Fibroblast of lung (primary cell): ENCODE measurements at regions not wholly inside any gene's neighbourhood (a gene's known extent, or its start where the extent isn't known, plus 50 kb on each side); places are given as distances from the start of the nearest gene placed in this dataset.

ENCODE experiments used
- EZH2 ChIP-seq: IDR thresholded peaks from 2 replicates; pipeline ENCODE4 v1.5.1; 2012; ENCODE audit warnings: low read length, control low read depth, mild to moderate bottlenecking; ENCODE audit errors: missing control alignments
- TF ChIP-seq, protein P1 (sequence below), 2 donors: IDR thresholded peaks in 1 of 2; conservative IDR thresholded peaks in 1 of 2; 1 replicate in 1 of 2; 2 replicates in 1 of 2; pipeline ENCODE4 v1.5.1; 2011 to 2012; ENCODE audit warnings: low read length in 2 of 2, control low read depth in 1 of 2, inconsistent platforms in 1 of 2, low read depth in 1 of 2, mild to moderate bottlenecking in 1 of 2

DNA sequence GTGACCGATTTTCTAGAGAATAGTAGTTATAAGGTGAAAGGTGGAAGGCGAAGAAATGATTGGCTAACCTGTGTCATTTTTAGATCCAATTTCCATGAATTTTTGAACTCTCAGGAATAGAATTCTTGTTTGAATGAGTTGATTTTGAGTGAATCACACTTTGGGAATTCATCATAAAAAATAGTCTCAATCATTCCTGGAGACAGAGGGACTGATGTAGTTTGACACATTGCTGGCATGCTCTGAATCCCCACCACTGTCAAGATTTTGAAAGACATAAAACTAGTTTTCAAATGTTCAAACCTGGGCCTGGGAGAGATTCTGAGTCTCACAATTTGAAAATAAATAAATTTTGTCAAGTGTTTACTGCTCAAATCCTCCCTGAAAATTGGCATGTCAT, 861.4 kb upstream of the RAG2 start:
- TF ChIP-seq, protein P1, sequence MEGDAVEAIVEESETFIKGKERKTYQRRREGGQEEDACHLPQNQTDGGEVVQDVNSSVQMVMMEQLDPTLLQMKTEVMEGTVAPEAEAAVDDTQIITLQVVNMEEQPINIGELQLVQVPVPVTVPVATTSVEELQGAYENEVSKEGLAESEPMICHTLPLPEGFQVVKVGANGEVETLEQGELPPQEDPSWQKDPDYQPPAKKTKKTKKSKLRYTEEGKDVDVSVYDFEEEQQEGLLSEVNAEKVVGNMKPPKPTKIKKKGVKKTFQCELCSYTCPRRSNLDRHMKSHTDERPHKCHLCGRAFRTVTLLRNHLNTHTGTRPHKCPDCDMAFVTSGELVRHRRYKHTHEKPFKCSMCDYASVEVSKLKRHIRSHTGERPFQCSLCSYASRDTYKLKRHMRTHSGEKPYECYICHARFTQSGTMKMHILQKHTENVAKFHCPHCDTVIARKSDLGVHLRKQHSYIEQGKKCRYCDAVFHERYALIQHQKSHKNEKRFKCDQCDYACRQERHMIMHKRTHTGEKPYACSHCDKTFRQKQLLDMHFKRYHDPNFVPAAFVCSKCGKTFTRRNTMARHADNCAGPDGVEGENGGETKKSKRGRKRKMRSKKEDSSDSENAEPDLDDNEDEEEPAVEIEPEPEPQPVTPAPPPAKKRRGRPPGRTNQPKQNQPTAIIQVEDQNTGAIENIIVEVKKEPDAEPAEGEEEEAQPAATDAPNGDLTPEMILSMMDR (conservative IDR thresholded peaks at IDR 0.05 in 1 of 2, IDR thresholded peaks at IDR 0.05 in 1 of 2; ENCODE audit: low read depth in 1 of 2, low read length in 2 of 2), result no peak
- TF ChIP-seq EZH2, result no peak
